HepG2 (cell line): ENCODE measurements at regions not wholly inside any gene's neighbourhood (a gene's known extent, or its start where the extent isn't known, plus 50 kb on each side); places are given as distances from the start of the nearest gene placed in this dataset.

Experiments used
- BCL3 ChIP-seq: sonication (generic); formaldehyde crosslinking; IDR thresholded peaks from 2 replicates; pipeline ENCODE4 v1.5.1; 2020; ENCODE audit warnings: mild to moderate bottlenecking, missing genetic modification reagents, moderate library complexity
- KIAA2018 ChIP-seq: sonication (generic); formaldehyde crosslinking; IDR thresholded peaks from 2 replicates; pipeline ENCODE4 v1.5.0; 2020; ENCODE audit warnings: mild to moderate bottlenecking, missing genetic modification reagents, borderline replicate concordance
- SATB2 ChIP-seq: sonication (generic); formaldehyde crosslinking; IDR thresholded peaks from 2 replicates; pipeline ENCODE4 v1.5.0; 2020; ENCODE audit warnings: missing genetic modification reagents
- SCMH1 ChIP-seq: sonication (generic); formaldehyde crosslinking; IDR thresholded peaks from 2 replicates; pipeline ENCODE4 v1.9.0; 2021; ENCODE audit warnings: missing genetic modification reagents, mild to moderate bottlenecking, borderline replicate concordance
- ZFP82 ChIP-seq: sonication (generic); formaldehyde crosslinking; IDR thresholded peaks from 2 replicates; pipeline ENCODE4 v1.5.1; 2020; ENCODE audit warnings: mild to moderate bottlenecking, missing genetic modification reagents, borderline replicate concordance
- ZNF263 ChIP-seq: sonication (generic); formaldehyde crosslinking; IDR thresholded peaks from 2 replicates; pipeline ENCODE4 v1.4.0; 2020; ENCODE audit warnings: missing genetic modification reagents
- ZNF720 ChIP-seq: sonication (generic); formaldehyde crosslinking; IDR thresholded peaks from 2 replicates; pipeline ENCODE4 v1.4.0; 2020; ENCODE audit warnings: missing genetic modification reagents
- ZNF777 ChIP-seq: sonication (generic); formaldehyde crosslinking; IDR thresholded peaks from 2 replicates; pipeline ENCODE4 v1.4.0; 2020; ENCODE audit warnings: missing genetic modification reagents

- TF ChIP-seq KIAA2018 (CRISPR knock-in tag) (no peak), SATB2 (no peak), BCL3 (CRISPR knock-in tag) (no peak), SCMH1 (no peak), ZFP82 (CRISPR knock-in tag) (no peak), ZNF777 (CRISPR knock-in tag) (no peak), ZNF263 (CRISPR knock-in tag) (no peak), ZNF720 (CRISPR knock-in tag) (no peak)
Observed at GRCh38 chr13:73499695-73500094, 440.9 kb downstream of the KLF5 start (continued).
